HepG2 (cell line): ENCODE measurements at regions not wholly inside any gene's neighbourhood (a gene's known extent, or its start where the extent isn't known, plus 50 kb on each side); places are given as distances from the start of the nearest gene placed in this dataset.

ENCODE experiments used
- ASH2L ChIP-seq: fragments of 300-600, 200-600 bp; sonication (generic); IDR thresholded peaks from 2 replicates; pipeline ENCODE4 v1.7.0; 2017; ENCODE audit warnings: low read depth, mild to moderate bottlenecking, moderate library complexity, mixed read lengths, low read length; ENCODE audit not compliant: insufficient read length
- CCAR2 ChIP-seq: fragments of 200-400 bp; formaldehyde crosslinking; optimal IDR thresholded peaks from 2 replicates; pipeline ENCODE3; 2018; ENCODE audit warnings: low read depth, mild to moderate bottlenecking, low read length, moderate library complexity
- CREB1 ChIP-seq, 2 experiments: fragments of 450-650 bp in 1 of 2; IDR thresholded peaks; 2 replicates each; pipeline ENCODE4 v1.6.1; 2016 to 2017; ENCODE audit warnings: control low read depth in 1 of 2, mild to moderate bottlenecking in 1 of 2, missing compliant biosample characterization in 1 of 2, missing genetic modification characterization in 1 of 2
- DPF2 ChIP-seq: sonication (generic); formaldehyde crosslinking; IDR thresholded peaks from 2 replicates; pipeline ENCODE4 v1.4.0; 2020; ENCODE audit warnings: mild to moderate bottlenecking, low read depth, missing genetic modification reagents, borderline replicate concordance
- FOXA1 ChIP-seq, 2 experiments: fragments of 450-650 bp in 1 of 2; sonication (generic) in 1 of 2; formaldehyde crosslinking in 1 of 2; IDR thresholded peaks; 2 replicates each; pipeline versions ENCODE4 v1.4.0 to v1.6.1; 2016 to 2020; ENCODE audit warnings: missing genetic modification reagents in 1 of 2
- FUBP1 ChIP-seq: sonication (generic); formaldehyde crosslinking; IDR thresholded peaks from 2 replicates; pipeline ENCODE4 v1.5.1; 2020; ENCODE audit warnings: missing genetic modification reagents, mild to moderate bottlenecking, borderline replicate concordance
- LCORL ChIP-seq, 2 experiments: fragments of 450-650 bp in 1 of 2; sonication (generic) in 1 of 2; formaldehyde crosslinking in 1 of 2; IDR thresholded peaks; 2 replicates each; pipeline versions ENCODE4 v1.5.0 to v1.6.1; 2017 to 2020; ENCODE audit warnings: antibody characterized with exemption in 1 of 2, missing genetic modification reagents in 1 of 2
- MAFK ChIP-seq, 2 experiments: IDR thresholded peaks in 1 of 2; conservative IDR thresholded peaks in 1 of 2; 2 replicates each; pipeline ENCODE4 v1.6.1; 2011; ENCODE audit warnings: improper control_type of control experiment in 2 of 2, low read length in 2 of 2
- PAX8 ChIP-seq: sonication (generic); formaldehyde crosslinking; IDR thresholded peaks from 2 replicates; pipeline ENCODE4 v1.8.0; 2022; ENCODE audit warnings: mild to moderate bottlenecking, missing genetic modification reagents, borderline replicate concordance
- STAG1 ChIP-seq: sonication (generic); formaldehyde crosslinking; IDR thresholded peaks from 2 replicates; pipeline ENCODE4 v1.4.0; 2020; ENCODE audit warnings: missing genetic modification reagents
- TARDBP ChIP-seq: sonication (generic); formaldehyde crosslinking; IDR thresholded peaks from 2 replicates; pipeline ENCODE4 v1.8.0; 2022; ENCODE audit warnings: mild to moderate bottlenecking, missing genetic modification reagents
- TEAD3 ChIP-seq: optimal IDR thresholded peaks from 2 replicates; pipeline ENCODE3; 2016; ENCODE audit warnings: borderline replicate concordance
- TOPORS ChIP-seq: sonication (generic); formaldehyde crosslinking; IDR thresholded peaks from 2 replicates; pipeline ENCODE4 v1.8.0; 2023; ENCODE audit warnings: mild to moderate bottlenecking, missing genetic modification reagents
- ZFP36 ChIP-seq: fragments of 150-350 bp; IDR thresholded peaks from 2 replicates; pipeline ENCODE4 v1.6.1; 2018; ENCODE audit warnings: borderline replicate concordance, low read length, low read depth; ENCODE audit not compliant: partially characterized antibody
- ZFP91 ChIP-seq: sonication (generic); formaldehyde crosslinking; IDR thresholded peaks from 2 replicates; pipeline ENCODE4 v1.9.0; 2022; ENCODE audit warnings: missing genetic modification reagents, mild to moderate bottlenecking, borderline replicate concordance
- ZNF577 ChIP-seq: sonication (generic); formaldehyde crosslinking; IDR thresholded peaks from 2 replicates; pipeline ENCODE4 v1.4.0; 2020; ENCODE audit warnings: mild to moderate bottlenecking, low read depth, missing genetic modification reagents, borderline replicate concordance
- ZNF704 ChIP-seq: sonication (generic); formaldehyde crosslinking; IDR thresholded peaks from 2 replicates; pipeline ENCODE4 v1.8.1; 2023; ENCODE audit warnings: mild to moderate bottlenecking, inconsistent platforms, moderate library complexity, missing genetic modification reagents, borderline replicate concordance
- ZNF724P ChIP-seq: sonication (generic); formaldehyde crosslinking; IDR thresholded peaks from 2 replicates; pipeline ENCODE4 v1.8.0; 2022; ENCODE audit warnings: missing genetic modification reagents, borderline replicate concordance
- ZSCAN21 ChIP-seq: sonication (generic); formaldehyde crosslinking; IDR thresholded peaks from 2 replicates; pipeline ENCODE4 v1.8.0; 2022; ENCODE audit warnings: mild to moderate bottlenecking, missing genetic modification reagents, moderate library complexity, borderline replicate concordance
- TF ChIP-seq, protein P1 (sequence below): conservative IDR thresholded peaks from 2 replicates; pipeline ENCODE4 v1.6.1; 2018; ENCODE audit warnings: missing genetic modification reagents

DNA sequence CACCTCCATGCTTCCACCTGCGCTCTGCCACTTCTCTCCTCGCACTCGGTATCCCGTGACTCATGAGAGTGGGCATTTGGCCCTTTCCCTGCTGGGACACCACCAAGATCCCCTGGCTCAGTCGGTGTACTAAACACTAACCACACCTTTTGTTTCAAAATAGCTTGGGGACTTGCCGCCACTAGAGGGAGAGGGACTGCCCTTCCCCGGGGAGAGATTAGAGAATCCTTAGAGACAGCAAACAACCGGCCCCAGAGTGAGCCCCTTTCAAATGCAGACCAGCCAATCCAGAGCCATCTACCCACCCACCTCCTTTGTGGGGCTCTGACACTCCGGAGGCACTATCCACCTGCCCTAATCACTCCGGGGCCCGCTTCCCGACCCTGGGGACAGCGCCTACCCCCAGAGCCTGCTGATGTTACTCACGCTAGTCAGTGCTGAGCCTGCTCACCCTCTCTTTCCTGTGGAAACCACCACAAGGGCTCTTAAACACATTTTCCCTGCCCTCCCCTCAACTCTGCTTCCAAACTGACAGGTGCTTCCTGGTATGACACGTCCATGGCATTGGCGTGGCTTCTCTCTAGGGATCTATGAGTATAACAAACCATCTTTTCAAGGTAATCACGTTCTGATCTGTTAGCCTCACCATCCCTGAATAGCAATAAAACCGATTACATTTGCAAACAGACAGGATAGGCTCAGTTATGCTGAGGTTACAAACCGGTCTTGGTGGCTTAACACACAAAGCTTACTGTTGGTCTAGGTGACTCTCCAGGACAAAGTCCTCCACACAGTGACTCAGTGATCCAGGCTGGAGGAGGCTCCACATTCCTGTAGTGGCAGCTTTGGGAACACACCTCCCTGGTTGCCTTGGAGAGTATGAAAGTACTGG, 180.1 kb upstream of the MVB12B start (continued):
- TF ChIP-seq STAG1 (CRISPR knock-in tag) = peak; percentile 43
- TF ChIP-seq PAX8 (CRISPR knock-in tag) = 0 out of 2 replicates have a peak, but pooled peaks have one; percentile 36
- 0 out of 2 replicates have a peak, but pooled peaks have one; percentile 55 for TF ChIP-seq ZSCAN21
- TF ChIP-seq ZNF724P (CRISPR knock-in tag) = 0 out of 2 replicates have a peak, but pooled peaks have one; percentile 25
- peak; percentile 75 for TF ChIP-seq TEAD3
- TF ChIP-seq ZNF704 = 0 out of 2 replicates have a peak, but pooled peaks have one; percentile 58
- TF ChIP-seq LCORL (IDR thresholded peaks at IDR 0.05) = no peak
- peak; percentile 17; the same call in 1 of the 2 replicates for TF ChIP-seq LCORL (CRISPR knock-in tag; IDR thresholded peaks at IDR 0.05)
- TF ChIP-seq ZFP36 = no peak
- TF ChIP-seq, protein P1, sequence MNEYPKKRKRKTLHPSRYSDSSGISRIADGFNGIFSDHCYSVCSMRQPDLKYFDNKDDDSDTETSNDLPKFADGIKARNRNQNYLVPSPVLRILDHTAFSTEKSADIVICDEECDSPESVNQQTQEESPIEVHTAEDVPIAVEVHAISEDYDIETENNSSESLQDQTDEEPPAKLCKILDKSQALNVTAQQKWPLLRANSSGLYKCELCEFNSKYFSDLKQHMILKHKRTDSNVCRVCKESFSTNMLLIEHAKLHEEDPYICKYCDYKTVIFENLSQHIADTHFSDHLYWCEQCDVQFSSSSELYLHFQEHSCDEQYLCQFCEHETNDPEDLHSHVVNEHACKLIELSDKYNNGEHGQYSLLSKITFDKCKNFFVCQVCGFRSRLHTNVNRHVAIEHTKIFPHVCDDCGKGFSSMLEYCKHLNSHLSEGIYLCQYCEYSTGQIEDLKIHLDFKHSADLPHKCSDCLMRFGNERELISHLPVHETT (CRISPR knock-in tag) = no peak
- no peak for TF ChIP-seq ZNF577 (CRISPR knock-in tag)
- peak; percentile 46; the same call in 1 of the 2 replicates for TF ChIP-seq ZFP91 (CRISPR knock-in tag)
- TF ChIP-seq TOPORS (CRISPR knock-in tag) = peak; percentile 26; the same call in 1 of the 2 replicates
- TF ChIP-seq CCAR2 = no peak
- TF ChIP-seq MAFK (conservative IDR thresholded peaks at IDR 0.05 in 1 of 2, IDR thresholded peaks at IDR 0.05 in 1 of 2; ENCODE audit: low read length in 2 of 2) = peak; percentile 62 to 72
- no peak for TF ChIP-seq CREB1 (IDR thresholded peaks at IDR 0.05)
- TF ChIP-seq CREB1 (CRISPR knock-in tag; IDR thresholded peaks at IDR 0.05) = peak; percentile 13; the same call in 1 of the 2 replicates
- 0 out of 2 replicates have a peak, but pooled peaks have one; percentile 17 for TF ChIP-seq FUBP1 (CRISPR knock-in tag)
- TF ChIP-seq FOXA1 (IDR thresholded peaks at IDR 0.05) = no peak
- peak; percentile 46; the same call in 1 of the 2 replicates for TF ChIP-seq FOXA1 (CRISPR knock-in tag; IDR thresholded peaks at IDR 0.05)
- TF ChIP-seq DPF2 (CRISPR knock-in tag) = peak; percentile 17; the same call in 1 of the 2 replicates
- TF ChIP-seq TARDBP (CRISPR knock-in tag) = no peak
- peak; percentile 79 for TF ChIP-seq ASH2L
